ENCODE measurements at regions not wholly inside any gene's neighbourhood (a gene's known extent, or its start where the extent isn't known, plus 50 kb on each side); places are given as distances from the start of the nearest gene placed in this dataset.

GRCh38 chr7:55657654-55658053 lies 85.4 kb upstream of the VOPP1 start:
- in situ Hi-C loops (cut with HindIII; ENCODE audit: low pct_unique_long_range_greater_than_20kb, low sequenced_read_pairs), result no loop called here
- DNase-seq (ENCODE audit: low read depth in 1 of 2, low spot score in 1 of 2), result no peak
- TF ChIP-seq JUND (IDR thresholded peaks at IDR 0.05; ENCODE audit: low read depth), result no peak

DNA sequence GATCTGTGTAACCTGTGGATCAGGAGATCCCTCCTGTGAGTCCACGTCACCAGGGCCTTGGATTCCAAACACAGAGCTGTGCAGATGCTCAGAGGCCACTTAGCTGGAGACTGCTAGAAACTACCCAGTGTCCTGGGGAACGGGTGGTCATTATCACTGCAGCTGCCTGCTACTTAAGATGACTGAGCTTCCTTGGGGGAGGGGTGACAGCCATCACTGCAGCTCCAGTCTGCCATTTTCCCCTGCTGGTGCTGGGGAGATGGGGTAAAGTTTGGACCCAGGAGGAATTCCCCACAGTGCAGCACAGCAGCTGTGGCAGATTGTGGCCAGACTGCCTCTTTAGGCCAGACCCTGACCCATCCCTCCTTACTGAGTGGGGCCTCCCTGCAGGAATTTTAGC lies 78.8 kb upstream of the VOPP1 start:
- in situ Hi-C loops (cut with HindIII; ENCODE audit: low pct_unique_long_range_greater_than_20kb, low sequenced_read_pairs), result no loop called here
- no peak for DNase-seq (ENCODE audit: low read depth in 1 of 2, low spot score in 1 of 2)
- no peak for TF ChIP-seq JUND (IDR thresholded peaks at IDR 0.05; ENCODE audit: low read depth)

DNA sequence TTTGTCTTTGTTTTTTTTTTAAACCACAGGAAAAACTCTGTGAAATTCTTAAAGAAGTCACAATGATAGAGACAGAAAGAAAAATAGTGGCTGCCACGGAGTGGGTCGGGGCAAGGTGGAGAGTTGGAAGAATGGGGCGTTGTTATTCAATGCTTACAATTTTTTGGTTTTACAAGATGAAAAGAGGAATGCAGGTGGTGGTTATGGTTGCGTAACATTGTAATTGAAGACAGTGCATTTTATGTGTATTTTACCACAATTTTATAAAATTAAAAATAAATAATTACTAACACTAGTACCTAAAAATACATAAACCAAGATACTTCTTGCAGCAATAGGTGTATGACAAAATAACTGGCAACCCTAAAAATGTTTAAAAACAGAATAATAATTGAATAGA lies 76.9 kb upstream of the VOPP1 start:
- TF ChIP-seq JUND (IDR thresholded peaks at IDR 0.05; ENCODE audit: low read depth), result no peak
- no peak for DNase-seq (ENCODE audit: low read depth in 1 of 2, low spot score in 1 of 2)
- in situ Hi-C loops (cut with HindIII; ENCODE audit: low pct_unique_long_range_greater_than_20kb, low sequenced_read_pairs), result no loop called here

GRCh38 chr7:55644567-55644966 lies 72.3 kb upstream of the VOPP1 start:
- TF ChIP-seq JUND (IDR thresholded peaks at IDR 0.05; ENCODE audit: low read depth), result no peak
- in situ Hi-C loops (cut with HindIII; ENCODE audit: low pct_unique_long_range_greater_than_20kb, low sequenced_read_pairs), result no loop called here
- no peak for DNase-seq (ENCODE audit: low read depth in 1 of 2, low spot score in 1 of 2)

GRCh38 chr7:55642266-55642665 lies 70.0 kb upstream of the VOPP1 start:
- in situ Hi-C loops (cut with HindIII; ENCODE audit: low pct_unique_long_range_greater_than_20kb, low sequenced_read_pairs), result no loop called here
- TF ChIP-seq JUND (IDR thresholded peaks at IDR 0.05; ENCODE audit: low read depth), result no peak
- DNase-seq (ENCODE audit: low read depth in 1 of 2, low spot score in 1 of 2), result no peak

GRCh38 chr7:55641811-55642210 lies 69.5 kb upstream of the VOPP1 start:
- no peak for TF ChIP-seq JUND (IDR thresholded peaks at IDR 0.05; ENCODE audit: low read depth)
- DNase-seq (ENCODE audit: low read depth in 1 of 2, low spot score in 1 of 2), result no peak
- in situ Hi-C loops (cut with HindIII; ENCODE audit: low pct_unique_long_range_greater_than_20kb, low sequenced_read_pairs), result no loop called here

GRCh38 chr7:55641273-55641691 lies 69.0 kb upstream of the VOPP1 start:
- peak; percentile 69 to 94 for DNase-seq (ENCODE audit: low read depth in 1 of 2, low spot score in 1 of 2)
- TF ChIP-seq JUND (IDR thresholded peaks at IDR 0.05; ENCODE audit: low read depth), result no peak
- in situ Hi-C loops (cut with HindIII; ENCODE audit: low pct_unique_long_range_greater_than_20kb, low sequenced_read_pairs), result no loop called here

- in situ Hi-C loops (cut with HindIII; ENCODE audit: low pct_unique_long_range_greater_than_20kb, low sequenced_read_pairs), result no loop called here
- no peak for TF ChIP-seq JUND (IDR thresholded peaks at IDR 0.05; ENCODE audit: low read depth)
- DNase-seq (ENCODE audit: low read depth in 1 of 2, low spot score in 1 of 2), result no peak
Observed at GRCh38 chr7:55639640-55640039, 67.3 kb upstream of the VOPP1 start.

DNA sequence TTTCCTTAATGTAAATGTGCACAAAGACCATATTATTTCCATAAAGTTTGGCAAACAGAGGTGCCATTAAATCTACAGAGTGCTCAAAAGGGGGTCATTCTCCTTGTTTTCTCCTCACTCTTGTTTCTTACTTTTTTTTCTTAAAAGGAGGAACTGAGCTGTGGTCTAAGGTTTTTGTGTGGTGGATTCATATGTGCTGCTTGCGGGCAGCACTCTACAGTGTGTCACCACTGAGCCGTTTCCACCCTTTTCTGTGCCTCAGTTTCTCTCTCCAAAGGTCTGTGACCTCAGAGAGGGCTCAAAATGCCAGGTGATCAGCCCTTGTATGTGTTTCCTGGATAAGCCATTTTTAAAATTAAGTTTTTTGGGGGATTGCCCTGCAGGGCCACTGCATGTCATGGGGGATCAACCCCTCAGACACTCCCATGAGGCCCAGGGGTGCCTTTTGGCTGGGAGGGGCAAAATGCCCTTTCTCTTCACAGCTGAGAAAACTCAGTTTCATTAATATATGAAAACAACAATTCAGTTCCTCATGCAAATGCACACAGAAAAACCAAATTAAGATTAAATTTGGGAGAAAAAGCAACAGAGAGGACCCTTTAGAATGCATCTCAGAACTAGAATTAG lies 56.9 kb upstream of the VOPP1 start:
- in situ Hi-C loops (cut with HindIII; ENCODE audit: low pct_unique_long_range_greater_than_20kb, low sequenced_read_pairs), result no loop called here
- no peak for TF ChIP-seq JUND (IDR thresholded peaks at IDR 0.05; ENCODE audit: low read depth)

GRCh38 chr7:55624813-55625212 lies 52.5 kb upstream of the VOPP1 start:
- no peak for TF ChIP-seq JUND (IDR thresholded peaks at IDR 0.05; ENCODE audit: low read depth)
- no peak for DNase-seq (ENCODE audit: low read depth in 1 of 2, low spot score in 1 of 2)
- in situ Hi-C loops (cut with HindIII; ENCODE audit: low pct_unique_long_range_greater_than_20kb, low sequenced_read_pairs), result no loop called here

More for the DNA sequence above, 56.9 kb upstream of the VOPP1 start:
- no peak for DNase-seq (ENCODE audit: low read depth in 1 of 2, low spot score in 1 of 2)

DNA sequence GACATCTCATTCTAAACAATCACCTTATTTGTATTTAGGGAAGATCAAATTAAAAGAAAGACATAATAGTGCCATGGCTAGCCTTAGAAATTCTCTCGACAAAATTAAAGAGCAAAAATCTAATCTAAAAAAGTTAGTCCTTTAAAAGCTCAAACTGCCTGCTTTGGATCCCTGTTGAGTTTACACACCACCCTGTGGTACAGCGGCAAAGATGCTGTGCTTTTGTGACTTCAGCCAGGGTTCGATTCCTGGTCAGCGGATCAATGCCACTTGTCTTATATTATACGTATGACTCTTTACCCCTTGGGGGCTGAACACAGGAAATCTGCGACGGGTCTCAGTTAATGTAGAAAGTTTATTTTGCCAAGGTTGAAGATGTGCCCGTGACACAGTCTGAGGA lies 51.3 kb upstream of the VOPP1 start:
- in situ Hi-C loops (cut with HindIII; ENCODE audit: low pct_unique_long_range_greater_than_20kb, low sequenced_read_pairs), result no loop called here
- TF ChIP-seq JUND (IDR thresholded peaks at IDR 0.05; ENCODE audit: low read depth), result no peak
- DNase-seq (ENCODE audit: low read depth in 1 of 2, low spot score in 1 of 2), result no peak

- in situ Hi-C loops (cut with HindIII; ENCODE audit: low pct_unique_long_range_greater_than_20kb, low sequenced_read_pairs), result no loop called here
- DNase-seq (ENCODE audit: low read depth in 1 of 2, low spot score in 1 of 2), result peak in 1 of 2 experiments; percentile 11
- no peak for TF ChIP-seq JUND (IDR thresholded peaks at IDR 0.05; ENCODE audit: low read depth)
Observed at GRCh38 chr7:55622241-55622640, 49.9 kb upstream of the VOPP1 start.

Data from T47D (cell line).